ENCODE measurements at regions not wholly inside any gene's neighbourhood (a gene's known extent, or its start where the extent isn't known, plus 50 kb on each side); places are given as distances from the start of the nearest gene placed in this dataset.

- Mint-ChIP-seq H3K9me3 (peaks cover 22% of the 10 kb centered on the region), H3K4me1 (no peaks in the 10 kb centered on the region), H3K36me3 (ENCODE audit: low read depth) (no peaks in the 10 kb centered on the region), H3K27ac (no peak overlapping the region), H3K4me3 (no peak overlapping the region), H3K27me3 (ENCODE audit: insufficient read depth) (no peaks in the 10 kb centered on the region)
- no peaks in the 10 kb centered on the region for H3K36me3 ChIP-seq (ENCODE audit: control insufficient read depth, insufficient read depth, low read length)
- DNase-seq, result no peak
- WGBS, 2 experiments (ENCODE audit: insufficient coverage in 1 of 2, insufficient read length in 1 of 2), result 83% methylated on average over 2 of the region's 2 CpGs; no CpG with 5 or more reads in 1 of the 2 experiments
- no peaks in the 10 kb centered on the region for H3K9me3 ChIP-seq (ENCODE audit: control insufficient read depth, low read length)
- no peak for TF ChIP-seq CTCF (conservative IDR thresholded peaks at IDR 0.05)
- H3K27me3 ChIP-seq (ENCODE audit: control insufficient read depth, insufficient read depth, low read length, poor library complexity, severe bottlenecking), result no peaks in the 10 kb centered on the region
- no peaks in the 10 kb centered on the region for H3K4me1 ChIP-seq (ENCODE audit: control insufficient read depth, insufficient read depth, low read length)
- no peak overlapping the region for H3K9ac ChIP-seq (ENCODE audit: extremely low read depth, low read length, poor library complexity, severe bottlenecking)
- H3K27ac ChIP-seq (ENCODE audit: low read depth, low read length), result no peak overlapping the region
- no peak overlapping the region for H3K4me3 ChIP-seq (ENCODE audit: low read length)
These were observed 80.0 kb upstream of the XIST start for GRCh38 chrX:73932522-73932921.

GRCh38 chrX:73930300-73930699 is 77.8 kb upstream of the XIST start:
- Histone ChIP-seq H3K4me3 (ENCODE audit: low read length) (no peak overlapping the region), H3K36me3 (ENCODE audit: control insufficient read depth, insufficient read depth, low read length) (no peaks in the 10 kb centered on the region), H3K4me1 (ENCODE audit: control insufficient read depth, insufficient read depth, low read length) (no peaks in the 10 kb centered on the region), H3K27ac (ENCODE audit: low read depth, low read length) (no peak overlapping the region), H3K27me3 (ENCODE audit: control insufficient read depth, insufficient read depth, low read length, poor library complexity, severe bottlenecking) (no peaks in the 10 kb centered on the region), H3K9me3 (ENCODE audit: control insufficient read depth, low read length) (no peaks in the 10 kb centered on the region), H3K9ac (ENCODE audit: extremely low read depth, low read length, poor library complexity, severe bottlenecking) (no peak overlapping the region)
- H3K27me3 Mint-ChIP-seq (ENCODE audit: insufficient read depth), result no peaks in the 10 kb centered on the region
- H3K4me3 Mint-ChIP-seq, result no peak overlapping the region
- H3K36me3 Mint-ChIP-seq (ENCODE audit: low read depth), result no peaks in the 10 kb centered on the region
- no peaks in the 10 kb centered on the region for H3K4me1 Mint-ChIP-seq
- peaks cover 22% of the 10 kb centered on the region for H3K9me3 Mint-ChIP-seq
- TF ChIP-seq CTCF (conservative IDR thresholded peaks at IDR 0.05), result no peak
- 91% methylated on average over 1 of the region's 1 CpG; no CpG with 5 or more reads in 1 of the 2 experiments for WGBS, 2 experiments (ENCODE audit: insufficient coverage in 1 of 2, insufficient read length in 1 of 2)
- no peak for DNase-seq
- H3K27ac Mint-ChIP-seq, result no peak overlapping the region

- 94% methylated on average over 2 of the region's 2 CpGs; no CpG with 5 or more reads in 1 of the 2 experiments for WGBS, 2 experiments (ENCODE audit: insufficient coverage in 1 of 2, insufficient read length in 1 of 2)
- DNase-seq, result no peak
These were observed 70.4 kb upstream of the XIST start for GRCh38 chrX:73922856-73923455.

More at GRCh38 chrX:73922856-73923455, 70.4 kb upstream of the XIST start:
- Mint-ChIP-seq H3K27ac (no peak overlapping the region), H3K4me3 (no peak overlapping the region), H3K4me1 (peaks cover 4% of the 10 kb centered on the region), H3K9me3 (peaks cover 12% of the 10 kb centered on the region), H3K27me3 (ENCODE audit: insufficient read depth) (no peaks in the 10 kb centered on the region), H3K36me3 (ENCODE audit: low read depth) (no peaks in the 10 kb centered on the region)
- Histone ChIP-seq H3K4me1 (ENCODE audit: control insufficient read depth, insufficient read depth, low read length) (no peaks in the 10 kb centered on the region), H3K27ac (ENCODE audit: low read depth, low read length) (no peak overlapping the region), H3K9me3 (ENCODE audit: control insufficient read depth, low read length) (peaks cover 3% of the 10 kb centered on the region), H3K36me3 (ENCODE audit: control insufficient read depth, insufficient read depth, low read length) (no peaks in the 10 kb centered on the region), H3K27me3 (ENCODE audit: control insufficient read depth, insufficient read depth, low read length, poor library complexity, severe bottlenecking) (no peaks in the 10 kb centered on the region), H3K4me3 (ENCODE audit: low read length) (no peak overlapping the region), H3K9ac (ENCODE audit: extremely low read depth, low read length, poor library complexity, severe bottlenecking) (no peak overlapping the region)
- TF ChIP-seq CTCF (conservative IDR thresholded peaks at IDR 0.05), result no peak
